ENCODE measurements at regions not wholly inside any gene's neighbourhood (a gene's known extent, or its start where the extent isn't known, plus 50 kb on each side); places are given as distances from the start of the nearest gene placed in this dataset.

DNA sequence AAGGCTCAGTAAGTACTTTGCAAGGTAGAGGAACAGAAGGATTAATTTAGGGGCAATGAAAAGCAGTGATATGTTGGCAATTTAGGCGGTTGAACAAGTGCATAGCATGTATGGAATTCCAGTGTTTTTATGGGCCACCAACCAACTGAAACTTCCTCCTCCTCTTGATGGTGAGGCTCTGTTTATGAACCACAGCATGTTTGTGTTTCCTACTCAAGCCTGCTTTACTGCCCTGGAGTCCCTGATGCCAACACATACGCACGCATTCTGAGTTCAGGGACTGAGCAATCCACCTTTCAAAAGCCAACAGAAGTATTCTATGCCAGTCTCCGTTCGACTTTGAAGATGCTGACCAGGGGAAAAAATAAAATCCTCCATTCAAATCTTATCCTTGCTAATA lies 417.5 kb downstream of the EFNA5 start:
- Histone ChIP-seq H3K4me3 (no peak overlapping the region), H3K9me3 (no peaks in the 10 kb centered on the region), H3K27me3 (no peaks in the 10 kb centered on the region), H3K27ac (peak overlapping the region; percentile 62 to 66), H3K36me3 (no peaks in the 10 kb centered on the region), H3K4me1 (peaks cover 0 to 24% (median 10%) of the 10 kb centered on the region in 4 donors)
- DNase-seq: no peak
- intact Hi-C loops (cut with DNase I; ENCODE audit: low total_unique reads): no loop called here
- TF ChIP-seq, protein P1, sequence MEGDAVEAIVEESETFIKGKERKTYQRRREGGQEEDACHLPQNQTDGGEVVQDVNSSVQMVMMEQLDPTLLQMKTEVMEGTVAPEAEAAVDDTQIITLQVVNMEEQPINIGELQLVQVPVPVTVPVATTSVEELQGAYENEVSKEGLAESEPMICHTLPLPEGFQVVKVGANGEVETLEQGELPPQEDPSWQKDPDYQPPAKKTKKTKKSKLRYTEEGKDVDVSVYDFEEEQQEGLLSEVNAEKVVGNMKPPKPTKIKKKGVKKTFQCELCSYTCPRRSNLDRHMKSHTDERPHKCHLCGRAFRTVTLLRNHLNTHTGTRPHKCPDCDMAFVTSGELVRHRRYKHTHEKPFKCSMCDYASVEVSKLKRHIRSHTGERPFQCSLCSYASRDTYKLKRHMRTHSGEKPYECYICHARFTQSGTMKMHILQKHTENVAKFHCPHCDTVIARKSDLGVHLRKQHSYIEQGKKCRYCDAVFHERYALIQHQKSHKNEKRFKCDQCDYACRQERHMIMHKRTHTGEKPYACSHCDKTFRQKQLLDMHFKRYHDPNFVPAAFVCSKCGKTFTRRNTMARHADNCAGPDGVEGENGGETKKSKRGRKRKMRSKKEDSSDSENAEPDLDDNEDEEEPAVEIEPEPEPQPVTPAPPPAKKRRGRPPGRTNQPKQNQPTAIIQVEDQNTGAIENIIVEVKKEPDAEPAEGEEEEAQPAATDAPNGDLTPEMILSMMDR (IDR thresholded peaks at IDR 0.05): no peak

DNA sequence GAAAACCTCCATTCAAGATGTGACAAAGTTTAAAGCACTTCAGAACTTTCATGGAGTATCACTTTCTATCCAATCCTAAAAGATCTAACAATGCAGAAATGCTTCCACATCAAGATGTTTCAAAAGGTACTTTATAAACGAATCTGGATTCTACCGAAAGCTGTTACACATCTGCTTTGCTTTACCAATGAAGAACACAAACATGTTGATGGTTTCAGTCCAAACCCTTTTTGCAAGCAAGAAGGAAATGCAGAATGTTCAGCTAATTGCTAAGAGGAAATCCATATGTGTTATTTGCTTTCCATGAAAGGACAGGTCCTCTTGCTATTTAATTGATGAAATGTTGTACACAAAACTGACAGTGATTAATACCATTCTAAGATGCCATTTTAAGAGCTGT lies 419.6 kb downstream of the EFNA5 start:
- Histone ChIP-seq H3K27me3 (no peaks in the 10 kb centered on the region), H3K4me1 (peaks cover 0 to 26% (median 10%) of the 10 kb centered on the region in 4 donors), H3K4me3 (no peak overlapping the region), H3K9me3 (no peaks in the 10 kb centered on the region), H3K27ac (no peak overlapping the region), H3K36me3 (no peaks in the 10 kb centered on the region)
- TF ChIP-seq, protein P1 (IDR thresholded peaks at IDR 0.05): no peak
- intact Hi-C loops (cut with DNase I; ENCODE audit: low total_unique reads): no loop called here
- DNase-seq: no peak

DNA sequence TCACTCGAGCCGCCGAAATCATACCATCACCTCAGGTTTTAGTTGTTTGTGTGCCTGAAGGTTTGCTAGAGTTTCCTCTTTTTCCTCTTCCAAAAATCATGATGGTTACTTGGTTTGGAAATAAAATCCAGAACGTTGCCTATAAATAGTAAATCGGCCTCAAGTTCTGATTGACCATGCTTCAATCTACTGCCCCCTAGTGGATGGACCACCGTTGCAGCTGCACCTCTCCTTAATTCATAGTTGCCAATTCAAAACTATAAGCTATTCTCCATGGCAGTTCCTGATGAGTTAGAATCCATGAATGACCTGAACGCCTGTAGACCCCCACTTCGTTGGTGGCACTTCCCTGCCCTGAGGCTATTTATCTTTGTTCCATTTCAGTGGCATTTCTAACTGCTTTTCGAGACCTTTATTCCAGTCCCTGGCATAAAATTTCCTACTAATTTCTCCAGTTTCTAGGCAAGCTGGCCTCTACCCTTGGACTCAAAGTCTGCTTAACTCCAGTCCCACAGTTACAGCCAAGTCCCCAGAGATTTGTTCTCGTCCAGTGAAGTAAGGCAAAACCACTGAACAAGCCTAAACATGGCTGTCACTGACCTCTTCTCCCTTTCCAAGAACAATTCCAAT lies 422.6 kb downstream of the EFNA5 start:
- Histone ChIP-seq H3K36me3 (no peaks in the 10 kb centered on the region), H3K4me1 (peaks cover 0 to 10% (median 4%) of the 10 kb centered on the region in 4 donors), H3K27me3 (no peaks in the 10 kb centered on the region), H3K27ac (peak overlapping the region in 1 of 2 donors; percentile 61), H3K4me3 (no peak overlapping the region), H3K9me3 (no peaks in the 10 kb centered on the region)
- TF ChIP-seq, protein P1 (IDR thresholded peaks at IDR 0.05): peak; percentile 54 to 75
- peak; percentile 65 to 73 for DNase-seq
- intact Hi-C loops (cut with DNase I; ENCODE audit: low total_unique reads): loop anchor here (10.0 kb wide), 1 partner anchor 427 kb away; the partner anchor contains the start of gene EFNA5

DNA sequence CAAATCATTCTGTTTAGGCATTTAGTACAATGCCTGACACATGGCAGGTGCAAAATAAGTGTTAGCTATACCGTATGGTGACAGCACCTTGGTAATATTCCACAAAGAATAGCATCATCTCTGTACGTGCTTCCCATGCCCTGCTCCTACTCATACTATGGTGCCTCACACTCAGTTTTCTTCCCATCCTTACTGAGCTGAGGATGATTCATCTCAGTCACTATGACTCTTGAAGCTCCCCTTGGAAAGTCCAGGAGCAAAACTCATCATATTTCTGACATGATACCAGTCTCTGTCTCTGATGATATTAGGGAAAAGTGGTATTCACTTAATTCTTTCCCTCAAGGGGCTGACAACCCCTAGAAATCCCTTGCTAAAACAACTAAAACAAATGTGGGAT lies 423.3 kb downstream of the EFNA5 start:
- TF ChIP-seq, protein P1 (IDR thresholded peaks at IDR 0.05): no peak
- no peaks in the 10 kb centered on the region for H3K36me3 ChIP-seq
- peak overlapping the region in 1 of 2 donors; percentile 27 for H3K27ac ChIP-seq
- no peaks in the 10 kb centered on the region for H3K27me3 ChIP-seq
- H3K4me1 ChIP-seq: peaks cover 0 to 7% (median 0%) of the 10 kb centered on the region in 4 donors
- intact Hi-C loops (cut with DNase I; ENCODE audit: low total_unique reads): loop anchor here (10.0 kb wide), 1 partner anchor 427 kb away; the partner anchor contains the start of gene EFNA5
- no peaks in the 10 kb centered on the region for H3K9me3 ChIP-seq
- no peak overlapping the region for H3K4me3 ChIP-seq
- no peak for DNase-seq

DNA sequence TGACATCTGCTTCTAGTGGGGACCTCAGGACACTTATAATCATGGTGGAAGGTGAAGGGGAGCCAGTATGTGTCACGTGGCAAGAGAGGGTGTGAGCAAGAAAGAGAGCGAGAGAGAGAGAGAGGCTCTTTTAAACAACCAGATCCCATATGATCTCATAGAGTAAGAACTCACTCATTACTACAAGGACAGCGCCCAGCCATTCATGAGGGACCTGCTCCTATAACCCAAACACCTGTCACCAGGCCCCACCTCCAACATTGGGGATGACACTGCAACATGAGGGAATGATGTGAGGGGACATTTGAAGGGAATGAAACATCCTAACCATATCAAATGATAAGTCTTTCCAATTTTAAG lies 427.5 kb downstream of the EFNA5 start:
- peaks cover 0 to 2% (median 0%) of the 10 kb centered on the region in 4 donors for H3K4me1 ChIP-seq
- TF ChIP-seq, protein P1 (IDR thresholded peaks at IDR 0.05): no peak
- H3K36me3 ChIP-seq: no peaks in the 10 kb centered on the region
- H3K9me3 ChIP-seq: no peaks in the 10 kb centered on the region
- intact Hi-C loops (cut with DNase I; ENCODE audit: low total_unique reads): loop anchor here (10.0 kb wide), 1 partner anchor 432 kb away; the partner anchor contains the start of gene EFNA5
- no peaks in the 10 kb centered on the region for H3K27me3 ChIP-seq
- DNase-seq: no peak
- H3K27ac ChIP-seq: no peak overlapping the region
- no peak overlapping the region for H3K4me3 ChIP-seq
